Glomerular visceral epithelial cell (primary cell): ENCODE measurements at regions not wholly inside any gene's neighbourhood (a gene's known extent, or its start where the extent isn't known, plus 50 kb on each side); places are given as distances from the start of the nearest gene placed in this dataset.
"Not testable (repeated sequence)": the region's sequence is repeated elsewhere in the genome, so short reads cannot be mapped to it uniquely, and the experiment has no call there.

Experiments used
- DNase-seq: peaks from one replicate; pipeline ENCODE4 v3.0.0-alpha.2; 2016; ENCODE audit errors: extremely low spot score

GRCh38 chr3:13248640-13249039 lies 171.5 kb downstream of the NUP210 start:
- no peak for DNase-seq

GRCh38 chr3:13245615-13245978 lies 172.4 kb upstream of the IQSEC1 start:
- DNase-seq, result no peak

GRCh38 chr3:13243586-13243985 lies 170.4 kb upstream of the IQSEC1 start:
- DNase-seq, result no peak

GRCh38 chr3:13242364-13242737 lies 169.1 kb upstream of the IQSEC1 start:
- DNase-seq, result no peak

GRCh38 chr3:13241621-13242363 lies 168.6 kb upstream of the IQSEC1 start:
- DNase-seq, result no peak

- DNase-seq, result no peak
Observed at GRCh38 chr3:13240928-13241618, 167.8 kb upstream of the IQSEC1 start.

- no peak for DNase-seq
Observed at GRCh38 chr3:13239467-13239760, 166.2 kb upstream of the IQSEC1 start.

GRCh38 chr3:13238687-13239466 lies 165.6 kb upstream of the IQSEC1 start:
- DNase-seq, result no peak

- DNase-seq, result no peak
Observed at GRCh38 chr3:13237776-13238490, 164.7 kb upstream of the IQSEC1 start.

GRCh38 chr3:13236557-13237173 lies 163.4 kb upstream of the IQSEC1 start:
- no peak for DNase-seq

- no peak for DNase-seq
Observed at GRCh38 chr3:13235897-13236296, 162.7 kb upstream of the IQSEC1 start.

GRCh38 chr3:13235079-13235478 lies 161.8 kb upstream of the IQSEC1 start:
- DNase-seq, result no peak

- no peak for DNase-seq
Observed at GRCh38 chr3:13234666-13235065, 161.4 kb upstream of the IQSEC1 start.

GRCh38 chr3:13233487-13234485 lies 160.6 kb upstream of the IQSEC1 start:
- DNase-seq, result no peak

GRCh38 chr3:13231781-13232666 lies 158.8 kb upstream of the IQSEC1 start:
- DNase-seq, result no peak

- DNase-seq, result no peak
Observed at GRCh38 chr3:13229273-13229949, 156.2 kb upstream of the IQSEC1 start.

- no peak for DNase-seq
Observed at GRCh38 chr3:13228584-13228983, 155.4 kb upstream of the IQSEC1 start.

- not testable (repeated sequence) for DNase-seq
Observed at GRCh38 chr3:13228169-13228568, 154.9 kb upstream of the IQSEC1 start.
